ENCODE measurements at regions not wholly inside any gene's neighbourhood (a gene's known extent, or its start where the extent isn't known, plus 50 kb on each side); places are given as distances from the start of the nearest gene placed in this dataset.

- TF ChIP-seq FOXM1 (IDR thresholded peaks at IDR 0.05; ENCODE audit: low read depth), result no peak
- no peak for TF ChIP-seq GABPA (IDR thresholded peaks at IDR 0.05; ENCODE audit: low read depth)
- POLR2A ChIA-PET, result no interaction called here
- Histone ChIP-seq H3K9ac (no peak overlapping the region), H3K4me3 (ENCODE audit: low read depth in 2 of 2, low read length in 1 of 2) (no peak overlapping the region), H3K4me2 (no peak overlapping the region), H2AFZ (ENCODE audit: low read depth) (no peak overlapping the region), H3K9me2 (no peaks in the 10 kb centered on the region), H3K27ac (ENCODE audit: low read depth in 2 of 2, low read length in 1 of 2) (no peak overlapping the region), H3K36me3 (replicated peaks in 1 of 2; ENCODE audit: control insufficient read depth in 1 of 2, insufficient read depth in 2 of 2, low read length in 1 of 2) (no peaks in the 10 kb centered on the region), H3K27me3 (ENCODE audit: insufficient read depth) (no peaks in the 10 kb centered on the region), H3K79me2 (ENCODE audit: insufficient read depth) (no peaks in the 10 kb centered on the region), H3K9me3 (no peaks in the 10 kb centered on the region), H3F3A (replicated peaks; ENCODE audit: insufficient read depth) (no peaks in the 10 kb centered on the region), H4K20me1 (ENCODE audit: insufficient read depth) (no peaks in the 10 kb centered on the region), H3K4me1 (ENCODE audit: control insufficient read depth in 1 of 2, insufficient read depth in 2 of 2, low read depth in 1 of 2, low read length in 1 of 2) (peaks cover 0 to 22% of the 10 kb centered on the region in 2 experiments; a peak in 1 of 4 replicates)
- DNase-seq, result no peak
- CTCF ChIA-PET, result interaction anchor here (1.3 kb wide), 1 partner anchor 33 kb away, joined by 3 read pairs; no protein-coding TSS in a partner anchor
- WGBS (ENCODE audit: low lambda C conversion rate), result 63% methylated on average over 9 of the region's 11 CpGs
These were observed 292.7 kb upstream of the RTL1 start for GRCh38 chr14:101196051-101196712.

- no peak overlapping the region for H2AFZ ChIP-seq (ENCODE audit: low read depth)
These were observed 293.5 kb upstream of the RTL1 start for GRCh38 chr14:101196795-101197590.

More at GRCh38 chr14:101196795-101197590, 293.5 kb upstream of the RTL1 start:
- TF ChIP-seq RXRA (IDR thresholded peaks at IDR 0.05; ENCODE audit: borderline replicate concordance, low read depth) (no peak), RFX5 (IDR thresholded peaks at IDR 0.05; ENCODE audit: low read length) (no peak), TAF1 (IDR thresholded peaks at IDR 0.05; ENCODE audit: borderline replicate concordance, low read depth, low read length) (no peak), GATA2 (CRISPR knock-in tag; IDR thresholded peaks at IDR 0.05) (no peak), EP300 (IDR thresholded peaks at IDR 0.05; ENCODE audit: borderline replicate concordance in 1 of 2, low read depth in 1 of 2, low read length in 1 of 2) (no peak), NRF1 (IDR thresholded peaks at IDR 0.05; ENCODE audit: low read depth, low read length) (no peak), JUND (IDR thresholded peaks at IDR 0.05) (no peak), CTCF (IDR thresholded peaks at IDR 0.05) (no peak), ELF1 (IDR thresholded peaks at IDR 0.05) (no peak), USF1 (IDR thresholded peaks at IDR 0.05; ENCODE audit: borderline replicate concordance, low read depth) (no peak), POLR2AphosphoS5 (IDR thresholded peaks at IDR 0.05; ENCODE audit: low read depth, low read length) (no peak), SMC3 (IDR thresholded peaks at IDR 0.05; ENCODE audit: low read depth, low read length) (no peak), MAX (IDR thresholded peaks at IDR 0.05; ENCODE audit: low read depth) (no peak), FOSL2 (IDR thresholded peaks at IDR 0.05; ENCODE audit: borderline replicate concordance, low read depth) (no peak), CHD2 (IDR thresholded peaks at IDR 0.05; ENCODE audit: low read length, partially characterized antibody) (no peak), REST (IDR thresholded peaks at IDR 0.05; ENCODE audit: low read depth, low read length) (no peak), PBX3 (IDR thresholded peaks at IDR 0.05) (no peak), MXI1 (IDR thresholded peaks at IDR 0.05; ENCODE audit: low read depth, low read length) (no peak)
- no peak overlapping the region for H3K27ac ChIP-seq (ENCODE audit: low read depth in 2 of 2, low read length in 1 of 2)
- H4K20me1 ChIP-seq (ENCODE audit: insufficient read depth), result no peaks in the 10 kb centered on the region
- H3K4me3 ChIP-seq (ENCODE audit: low read depth in 2 of 2, low read length in 1 of 2), result no peak overlapping the region
- H3K79me2 ChIP-seq (ENCODE audit: insufficient read depth), result no peaks in the 10 kb centered on the region
- H3K36me3 ChIP-seq (replicated peaks in 1 of 2; ENCODE audit: control insufficient read depth in 1 of 2, insufficient read depth in 2 of 2, low read length in 1 of 2), result no peaks in the 10 kb centered on the region
- CTCF ChIA-PET, result interaction anchor here (0.6 kb wide), 1 partner anchor 40 kb away, joined by 3 read pairs; no protein-coding TSS in a partner anchor
- H3K9ac ChIP-seq, result no peak overlapping the region
- 39% methylated on average over 6 of the region's 11 CpGs for WGBS (ENCODE audit: low lambda C conversion rate)
- no peaks in the 10 kb centered on the region for H3K9me2 ChIP-seq
- no peaks in the 10 kb centered on the region for H3K27me3 ChIP-seq (ENCODE audit: insufficient read depth)
- POLR2A ChIA-PET, result no interaction called here
- peaks cover 0 to 20% of the 10 kb centered on the region in 2 experiments; a peak in 1 of 4 replicates for H3K4me1 ChIP-seq (ENCODE audit: control insufficient read depth in 1 of 2, insufficient read depth in 2 of 2, low read depth in 1 of 2, low read length in 1 of 2)
- H3K4me2 ChIP-seq, result no peak overlapping the region
- H3F3A ChIP-seq (replicated peaks; ENCODE audit: insufficient read depth), result no peaks in the 10 kb centered on the region
- H3K9me3 ChIP-seq, result no peaks in the 10 kb centered on the region
- DNase-seq, result peak; percentile 48

All from SK-N-SH (cell line).